GM19372 (cell line): ENCODE measurements at regions not wholly inside any gene's neighbourhood (a gene's known extent, or its start where the extent isn't known, plus 50 kb on each side); places are given as distances from the start of the nearest gene placed in this dataset.
"Not testable (repeated sequence)": the region's sequence is repeated elsewhere in the genome, so short reads cannot be mapped to it uniquely, and the experiment has no call there.

Source experiments
- ATAC-seq: cut with Tn5 transposase; IDR thresholded peaks from one replicate; pipeline ENCODE4 v1.9.1; 2021; ENCODE audit warnings: mild to moderate bottlenecking, low read depth, moderate library complexity; ENCODE audit not compliant: unreplicated experiment

GRCh38 chr2:224121406-224122067, 82.5 kb upstream of the SERPINE2 start:
- ATAC-seq: no peak

GRCh38 chr2:224120986-224121385, 81.9 kb upstream of the SERPINE2 start:
- no peak for ATAC-seq

- not testable (repeated sequence) for ATAC-seq
Observed at GRCh38 chr2:224119846-224120245, 80.8 kb upstream of the SERPINE2 start.

- ATAC-seq: no peak
Observed at GRCh38 chr2:224114428-224114827, 75.3 kb upstream of the SERPINE2 start.

- ATAC-seq: not testable (repeated sequence)
Observed at GRCh38 chr2:224113930-224114329, 74.8 kb upstream of the SERPINE2 start.

GRCh38 chr2:224111576-224111975, 72.5 kb upstream of the SERPINE2 start:
- no peak for ATAC-seq

- no peak for ATAC-seq
Observed at GRCh38 chr2:224110811-224111210, 71.7 kb upstream of the SERPINE2 start.

- no peak for ATAC-seq
Observed at GRCh38 chr2:224109751-224110150, 70.7 kb upstream of the SERPINE2 start.

- no peak for ATAC-seq
Observed at GRCh38 chr2:224106794-224107193, 67.7 kb upstream of the SERPINE2 start.

GRCh38 chr2:224104668-224105386, 65.7 kb upstream of the SERPINE2 start:
- no peak for ATAC-seq

GRCh38 chr2:224103651-224104050, 64.6 kb upstream of the SERPINE2 start:
- ATAC-seq: no peak

- no peak for ATAC-seq
Observed at GRCh38 chr2:224102991-224103390, 63.9 kb upstream of the SERPINE2 start.

GRCh38 chr2:224101820-224102630, 62.9 kb upstream of the SERPINE2 start:
- ATAC-seq: no peak

- ATAC-seq: no peak
Observed at GRCh38 chr2:224099861-224100643, 61.0 kb upstream of the SERPINE2 start.

- no peak for ATAC-seq
Observed at GRCh38 chr2:224098481-224099230, 59.6 kb upstream of the SERPINE2 start.

- no peak for ATAC-seq
Observed at GRCh38 chr2:224094413-224094812, 55.3 kb upstream of the SERPINE2 start.

- ATAC-seq: not testable (repeated sequence)
Observed at GRCh38 chr2:224091671-224092070, 52.6 kb upstream of the SERPINE2 start.

- ATAC-seq: not testable (repeated sequence)
Observed at GRCh38 chr2:224089606-224090005, 50.5 kb upstream of the SERPINE2 start.
